ENCODE measurements at regions not wholly inside any gene's neighbourhood (a gene's known extent, or its start where the extent isn't known, plus 50 kb on each side); places are given as distances from the start of the nearest gene placed in this dataset.

DNA sequence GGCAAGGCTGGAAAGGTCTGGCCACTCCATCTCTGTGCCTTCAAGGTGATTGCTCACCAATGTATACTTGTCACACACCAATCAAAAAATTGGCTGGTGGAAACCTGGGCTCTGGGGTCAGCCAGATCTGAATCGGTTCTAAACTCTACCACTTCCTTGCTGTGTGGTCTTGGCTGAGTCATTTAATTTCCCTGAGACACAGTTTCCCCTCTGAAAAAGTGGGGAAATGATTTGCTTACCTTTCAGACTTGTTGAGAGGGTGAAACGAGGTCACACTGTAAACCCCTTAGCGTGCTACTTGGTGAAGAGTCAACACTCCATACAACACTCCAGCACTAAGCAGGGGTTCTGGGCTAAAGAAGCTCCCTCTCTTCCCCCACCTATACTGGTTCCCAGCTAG is 252.3 kb upstream of the ZIC3 start:
- Mint-ChIP-seq H3K9me3 (no peaks in the 10 kb centered on the region), H3K27me3 (ENCODE audit: low read depth) (no peaks in the 10 kb centered on the region), H3K27ac (no peak overlapping the region), H3K4me3 (no peak overlapping the region), H3K4me1 (ENCODE audit: low read depth) (no peaks in the 10 kb centered on the region), H3K36me3 (ENCODE audit: low read depth) (no peaks in the 10 kb centered on the region)

DNA sequence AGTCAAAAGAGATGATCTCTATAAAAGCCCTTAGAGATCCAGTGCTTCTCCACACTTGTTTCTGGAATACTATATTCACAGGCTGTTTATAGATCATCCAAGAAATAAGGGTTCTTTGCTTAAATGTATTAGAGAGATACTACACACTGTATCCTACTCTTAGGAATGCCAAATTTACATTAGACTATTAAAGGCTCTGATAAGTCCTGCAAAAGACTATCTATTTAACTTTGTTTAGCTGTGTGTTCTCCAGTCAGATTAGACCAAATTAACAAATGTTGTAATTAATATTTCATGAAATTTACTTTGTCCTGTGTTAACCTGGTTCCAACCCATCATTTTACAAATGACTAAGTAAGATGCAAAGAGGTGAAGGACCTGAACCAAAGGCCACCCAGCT is 260.5 kb upstream of the ZIC3 start:
- no peak overlapping the region for H3K27ac Mint-ChIP-seq
- no peak overlapping the region for H3K4me3 Mint-ChIP-seq
- H3K4me1 Mint-ChIP-seq (ENCODE audit: low read depth): no peaks in the 10 kb centered on the region
- no peaks in the 10 kb centered on the region for H3K36me3 Mint-ChIP-seq (ENCODE audit: low read depth)
- H3K9me3 Mint-ChIP-seq: peaks cover 5% of the 10 kb centered on the region
- H3K27me3 Mint-ChIP-seq (ENCODE audit: low read depth): no peaks in the 10 kb centered on the region

DNA sequence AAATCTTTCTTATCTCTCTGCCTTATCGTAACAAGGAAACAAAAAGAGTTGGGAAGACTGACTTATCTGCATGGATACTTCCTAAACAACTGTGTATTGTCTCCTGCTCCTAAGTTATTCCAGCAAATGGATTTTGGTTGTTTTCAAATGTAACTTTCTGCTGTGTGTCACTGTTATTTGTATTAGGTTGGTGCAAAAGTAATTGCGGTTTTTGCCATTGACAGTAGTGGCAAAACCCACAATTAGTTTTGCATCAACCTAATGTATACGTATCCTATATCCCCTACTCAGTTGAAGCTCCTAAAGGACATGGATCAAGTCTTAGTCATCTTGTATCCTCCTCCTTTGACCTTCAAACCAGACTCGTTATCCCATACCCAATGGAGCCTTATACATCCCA is 263.4 kb upstream of the GPR101 start:
- Mint-ChIP-seq H3K4me3 (no peak overlapping the region), H3K9me3 (no peaks in the 10 kb centered on the region), H3K27me3 (ENCODE audit: low read depth) (no peaks in the 10 kb centered on the region), H3K27ac (no peak overlapping the region), H3K36me3 (ENCODE audit: low read depth) (no peaks in the 10 kb centered on the region), H3K4me1 (ENCODE audit: low read depth) (no peaks in the 10 kb centered on the region)

DNA sequence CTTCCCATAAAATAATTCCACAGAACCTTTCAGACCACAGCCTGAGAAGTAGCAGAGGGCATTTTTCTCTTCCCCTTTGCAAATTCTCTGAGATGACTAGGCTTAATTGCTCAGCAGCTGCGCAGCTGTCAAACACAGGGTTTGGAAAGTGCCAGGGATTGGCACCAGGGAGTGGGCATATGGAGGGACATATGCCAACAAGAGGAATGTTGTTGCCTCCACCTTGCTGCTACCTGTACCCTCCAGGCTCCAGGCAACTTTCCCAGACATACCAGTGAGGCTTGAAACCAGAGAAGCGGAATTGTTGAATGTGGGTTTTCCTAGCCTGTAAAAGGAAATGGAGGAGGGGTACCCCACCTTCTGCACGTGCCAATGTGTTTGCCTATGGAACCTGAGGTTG is 256.2 kb upstream of the GPR101 start:
- H3K4me1 Mint-ChIP-seq (ENCODE audit: low read depth): no peaks in the 10 kb centered on the region
- H3K9me3 Mint-ChIP-seq: no peaks in the 10 kb centered on the region
- H3K4me3 Mint-ChIP-seq: no peak overlapping the region
- no peaks in the 10 kb centered on the region for H3K36me3 Mint-ChIP-seq (ENCODE audit: low read depth)
- no peaks in the 10 kb centered on the region for H3K27me3 Mint-ChIP-seq (ENCODE audit: low read depth)
- H3K27ac Mint-ChIP-seq: no peak overlapping the region

DNA sequence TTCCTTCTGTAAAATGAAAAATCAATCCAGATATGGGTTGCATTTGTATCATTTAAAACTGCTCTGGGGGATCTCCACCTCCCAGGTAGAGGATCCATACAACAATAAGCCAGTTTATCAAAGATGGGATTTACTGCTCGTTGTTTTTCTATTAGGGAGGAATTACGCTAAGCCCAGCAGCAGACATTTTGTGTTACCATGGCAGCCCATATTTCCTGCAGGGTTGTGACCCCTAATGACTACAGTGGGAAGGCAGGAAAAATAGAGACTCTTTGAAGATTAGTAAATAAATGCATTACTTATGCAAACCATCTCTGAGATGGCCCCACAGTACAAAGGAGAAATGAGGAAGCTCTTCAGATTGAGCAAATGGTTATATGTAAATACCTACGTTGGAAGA is 253.4 kb upstream of the GPR101 start:
- H3K4me3 Mint-ChIP-seq: no peak overlapping the region
- H3K27ac Mint-ChIP-seq: no peak overlapping the region
- H3K27me3 Mint-ChIP-seq (ENCODE audit: low read depth): no peaks in the 10 kb centered on the region
- no peaks in the 10 kb centered on the region for H3K4me1 Mint-ChIP-seq (ENCODE audit: low read depth)
- no peaks in the 10 kb centered on the region for H3K9me3 Mint-ChIP-seq
- H3K36me3 Mint-ChIP-seq (ENCODE audit: low read depth): no peaks in the 10 kb centered on the region

DNA sequence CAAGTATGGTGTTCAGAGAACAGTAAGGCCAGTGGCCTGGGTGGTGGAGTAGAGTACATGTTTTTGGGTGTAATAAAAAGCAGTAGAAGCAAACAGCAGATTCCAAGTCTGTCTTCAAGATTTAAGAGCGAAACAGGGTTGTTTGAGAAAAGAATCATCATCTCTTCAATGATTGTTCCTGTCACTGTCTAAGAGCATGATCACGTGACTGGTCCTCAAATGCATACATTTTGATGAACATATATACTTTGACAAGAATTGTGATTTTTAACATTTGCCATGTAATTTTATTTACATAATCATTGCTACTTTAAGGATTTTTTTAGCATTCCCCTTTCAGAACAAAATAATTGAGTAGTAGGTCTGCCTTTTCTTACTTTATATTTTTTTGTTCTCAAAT is 252.6 kb upstream of the GPR101 start:
- Mint-ChIP-seq H3K4me1 (ENCODE audit: low read depth) (no peaks in the 10 kb centered on the region), H3K27ac (no peak overlapping the region), H3K27me3 (ENCODE audit: low read depth) (no peaks in the 10 kb centered on the region), H3K36me3 (ENCODE audit: low read depth) (no peaks in the 10 kb centered on the region), H3K4me3 (no peak overlapping the region), H3K9me3 (no peaks in the 10 kb centered on the region)

DNA sequence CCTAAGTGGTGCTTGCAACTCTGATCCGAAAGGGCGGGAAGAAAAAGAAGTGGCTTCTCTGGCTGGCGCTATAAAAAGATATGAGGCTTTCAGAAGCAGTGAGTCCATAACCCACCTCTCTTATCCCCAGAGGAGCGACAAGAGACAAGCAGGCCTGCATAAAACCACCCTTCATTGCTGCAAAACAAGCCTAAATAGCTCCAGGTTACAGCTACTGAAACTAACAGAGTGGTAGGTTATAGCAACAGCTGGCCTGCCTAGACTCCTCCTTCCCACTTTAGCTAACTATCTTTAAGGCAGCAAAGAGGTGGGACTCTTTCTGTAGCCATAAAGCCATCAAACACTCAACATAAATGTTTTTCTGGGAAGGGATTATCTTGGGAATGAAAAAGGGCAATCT is 245.0 kb upstream of the GPR101 start:
- H3K27me3 Mint-ChIP-seq (ENCODE audit: low read depth): no peaks in the 10 kb centered on the region
- no peaks in the 10 kb centered on the region for H3K9me3 Mint-ChIP-seq
- H3K27ac Mint-ChIP-seq: no peak overlapping the region
- H3K4me1 Mint-ChIP-seq (ENCODE audit: low read depth): no peaks in the 10 kb centered on the region
- H3K36me3 Mint-ChIP-seq (ENCODE audit: low read depth): no peaks in the 10 kb centered on the region
- no peak overlapping the region for H3K4me3 Mint-ChIP-seq

DNA sequence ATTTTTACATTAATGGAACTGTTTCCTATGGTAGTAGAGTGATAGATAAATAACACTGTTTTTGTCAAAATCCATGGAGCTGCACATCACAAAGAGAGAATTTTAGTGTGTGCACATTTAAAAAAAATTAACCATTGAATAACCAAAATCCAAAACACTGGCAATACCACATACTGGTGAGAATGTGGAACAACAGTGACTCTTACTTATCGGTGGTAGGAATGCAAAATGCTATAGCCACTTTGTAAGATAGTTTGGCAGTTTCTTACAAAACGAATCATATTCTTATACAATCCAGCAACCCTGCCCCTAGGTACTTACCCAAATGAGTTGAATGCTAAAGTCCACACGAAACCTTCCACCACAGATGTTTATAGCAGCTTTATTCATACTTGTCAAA is 229.6 kb upstream of the GPR101 start:
- no peak overlapping the region for H3K27ac Mint-ChIP-seq
- no peak overlapping the region for H3K4me3 Mint-ChIP-seq
- no peaks in the 10 kb centered on the region for H3K36me3 Mint-ChIP-seq (ENCODE audit: low read depth)
- no peaks in the 10 kb centered on the region for H3K9me3 Mint-ChIP-seq
- H3K4me1 Mint-ChIP-seq (ENCODE audit: low read depth): no peaks in the 10 kb centered on the region
- no peaks in the 10 kb centered on the region for H3K27me3 Mint-ChIP-seq (ENCODE audit: low read depth)

DNA sequence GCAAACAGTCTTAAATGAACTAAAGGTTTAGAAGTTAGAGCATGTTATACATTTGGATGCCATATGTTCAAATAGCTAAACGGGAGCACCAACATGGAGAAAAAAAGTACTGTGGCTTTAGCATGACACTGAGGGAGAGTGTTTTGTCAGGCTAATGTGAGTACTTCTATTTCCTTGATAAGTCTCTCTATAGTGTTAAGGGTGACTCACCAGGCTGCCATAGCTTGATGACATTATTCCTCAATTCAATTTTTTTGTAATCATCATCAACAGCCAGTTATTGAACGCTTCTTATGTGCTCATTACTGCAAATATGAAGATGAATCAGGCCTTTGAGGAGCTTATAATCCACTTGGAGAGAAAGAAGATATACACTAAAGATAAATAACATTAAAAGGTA is 211.4 kb upstream of the GPR101 start:
- Mint-ChIP-seq H3K9me3 (no peaks in the 10 kb centered on the region), H3K27ac (no peak overlapping the region), H3K4me1 (ENCODE audit: low read depth) (no peaks in the 10 kb centered on the region), H3K36me3 (ENCODE audit: low read depth) (no peaks in the 10 kb centered on the region), H3K27me3 (ENCODE audit: low read depth) (no peaks in the 10 kb centered on the region), H3K4me3 (no peak overlapping the region)

DNA sequence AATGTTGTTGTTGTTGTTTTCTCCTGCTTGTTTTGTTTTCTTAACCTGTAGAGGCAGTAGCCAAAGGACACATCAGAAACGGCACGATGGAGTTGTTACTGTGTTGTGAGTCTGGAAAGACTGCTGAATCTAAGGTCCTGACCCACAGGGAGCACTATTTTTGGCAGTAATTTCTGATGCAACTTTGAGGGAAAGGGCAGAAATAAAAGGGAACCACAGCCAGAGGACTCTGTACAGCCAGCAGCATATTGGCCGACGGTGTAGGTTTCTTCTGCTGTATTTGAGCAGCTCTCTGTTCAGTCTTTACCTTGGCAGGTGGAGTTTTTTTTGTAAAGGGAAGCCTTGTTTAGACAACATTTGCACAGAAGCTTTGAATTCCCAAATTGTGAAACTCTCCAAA is 203.0 kb upstream of the GPR101 start:
- H3K9me3 Mint-ChIP-seq: no peaks in the 10 kb centered on the region
- no peaks in the 10 kb centered on the region for H3K36me3 Mint-ChIP-seq (ENCODE audit: low read depth)
- H3K4me1 Mint-ChIP-seq (ENCODE audit: low read depth): no peaks in the 10 kb centered on the region
- H3K4me3 Mint-ChIP-seq: no peak overlapping the region
- H3K27ac Mint-ChIP-seq: no peak overlapping the region
- H3K27me3 Mint-ChIP-seq (ENCODE audit: low read depth): no peaks in the 10 kb centered on the region

DNA sequence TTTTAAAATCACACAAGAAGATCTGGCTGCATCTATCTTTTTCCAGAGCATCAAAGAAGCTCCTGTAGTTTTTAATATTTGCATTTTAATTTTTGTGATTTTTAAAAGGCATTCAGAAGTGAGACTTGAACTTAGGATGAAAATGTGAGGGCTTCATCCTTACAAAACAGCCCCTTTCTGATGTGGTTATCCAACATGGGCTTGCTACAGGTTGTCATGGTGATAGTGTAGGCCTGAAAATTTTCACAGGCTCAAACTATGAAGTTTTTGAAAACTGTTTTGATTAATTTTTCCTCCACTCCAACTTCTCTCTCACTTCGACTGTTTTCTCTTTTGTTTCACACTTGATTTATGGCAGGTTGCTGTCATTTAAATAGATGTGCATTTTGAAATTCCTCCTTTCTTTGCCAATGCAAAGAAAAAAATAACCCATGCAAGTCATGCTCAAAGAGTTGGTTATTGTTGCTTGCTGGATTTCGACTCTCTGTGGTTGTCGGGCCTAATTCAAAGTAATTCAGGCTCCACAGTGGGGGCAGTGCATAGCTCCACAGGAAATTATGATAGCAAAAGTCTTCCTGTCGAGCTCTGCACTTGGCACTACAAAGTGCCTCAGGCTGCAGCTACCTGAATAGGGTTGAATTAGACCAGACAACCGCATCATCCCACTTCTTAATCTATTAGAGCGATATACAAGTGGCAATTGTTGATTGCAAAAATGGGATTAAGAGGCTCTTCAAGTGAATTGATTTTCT is 201.0 kb upstream of the GPR101 start:
- no peaks in the 10 kb centered on the region for H3K4me1 Mint-ChIP-seq (ENCODE audit: low read depth)
- H3K36me3 Mint-ChIP-seq (ENCODE audit: low read depth): no peaks in the 10 kb centered on the region
- H3K27me3 Mint-ChIP-seq (ENCODE audit: low read depth): no peaks in the 10 kb centered on the region
- H3K9me3 Mint-ChIP-seq: no peaks in the 10 kb centered on the region
- H3K27ac Mint-ChIP-seq: no peak overlapping the region
- H3K4me3 Mint-ChIP-seq: no peak overlapping the region

DNA sequence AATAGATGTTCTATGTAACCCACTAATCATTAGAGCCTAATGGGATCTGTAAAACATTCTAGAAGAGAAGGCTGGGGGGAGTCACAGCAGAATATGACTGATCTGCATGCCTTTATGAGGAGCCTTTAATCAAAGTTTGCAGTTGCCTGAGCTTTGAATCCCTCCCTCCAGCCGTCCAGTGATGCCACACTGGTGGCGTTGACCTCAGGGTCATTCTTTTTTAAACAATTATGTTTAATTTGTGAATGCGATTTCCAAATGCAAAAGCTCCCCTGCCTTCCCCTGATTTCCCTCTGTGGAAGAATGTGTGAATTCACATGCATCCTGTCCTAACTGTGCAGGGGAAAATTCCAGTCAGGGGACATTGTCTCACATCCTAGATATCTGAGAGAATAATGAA is 199.7 kb upstream of the GPR101 start:
- H3K4me3 Mint-ChIP-seq: no peak overlapping the region
- H3K36me3 Mint-ChIP-seq (ENCODE audit: low read depth): no peaks in the 10 kb centered on the region
- no peak overlapping the region for H3K27ac Mint-ChIP-seq

DNA sequence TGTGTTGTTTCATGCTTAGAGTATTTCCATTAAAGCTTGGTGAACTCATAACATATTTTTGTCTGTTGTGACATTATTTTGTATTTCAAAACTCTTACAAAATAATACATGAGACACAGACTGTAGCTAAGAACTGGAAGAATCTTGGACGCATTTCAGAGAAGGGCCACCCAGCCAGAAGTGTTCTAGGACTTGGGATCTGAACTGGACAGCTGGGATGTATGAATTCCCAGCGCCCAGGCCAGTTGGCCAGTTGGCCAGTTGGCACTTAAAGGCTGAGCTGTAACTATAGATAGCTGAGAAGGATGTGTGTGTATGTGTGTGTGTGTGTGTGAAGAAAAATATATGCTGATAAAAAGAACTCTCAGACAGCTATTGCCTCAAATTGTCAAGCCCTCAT is 193.4 kb upstream of the GPR101 start:
- H3K4me3 Mint-ChIP-seq: no peak overlapping the region
- no peaks in the 10 kb centered on the region for H3K9me3 Mint-ChIP-seq
- no peaks in the 10 kb centered on the region for H3K27me3 Mint-ChIP-seq (ENCODE audit: low read depth)
- no peaks in the 10 kb centered on the region for H3K4me1 Mint-ChIP-seq (ENCODE audit: low read depth)
- no peak overlapping the region for H3K27ac Mint-ChIP-seq
- no peaks in the 10 kb centered on the region for H3K36me3 Mint-ChIP-seq (ENCODE audit: low read depth)

More for the DNA sequence above, 199.7 kb upstream of the GPR101 start:
- H3K4me1 Mint-ChIP-seq (ENCODE audit: low read depth): no peaks in the 10 kb centered on the region
- no peaks in the 10 kb centered on the region for H3K27me3 Mint-ChIP-seq (ENCODE audit: low read depth)
- no peaks in the 10 kb centered on the region for H3K9me3 Mint-ChIP-seq

DNA sequence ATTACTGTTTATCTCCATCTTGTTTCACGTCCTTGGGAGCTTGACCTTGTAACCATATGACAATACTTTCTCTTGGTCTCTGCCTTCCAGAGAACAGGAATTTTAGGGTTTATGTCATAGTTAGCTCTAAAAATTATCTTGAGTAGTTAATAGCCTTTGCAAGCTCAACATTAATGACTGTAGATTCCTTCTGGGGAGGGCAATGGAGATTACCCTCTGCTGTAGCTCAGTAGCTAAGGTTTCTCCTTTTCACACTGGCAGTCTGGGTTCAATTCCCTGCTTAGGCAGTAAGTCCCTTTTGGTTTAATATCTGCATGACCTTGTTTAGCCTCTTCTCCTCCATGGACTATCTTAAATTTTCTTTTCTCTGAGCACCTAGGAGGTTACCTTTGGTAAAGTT is 181.7 kb upstream of the GPR101 start:
- H3K4me3 Mint-ChIP-seq: no peak overlapping the region
- no peak overlapping the region for H3K27ac Mint-ChIP-seq
- H3K27me3 Mint-ChIP-seq (ENCODE audit: low read depth): peaks cover 3% of the 10 kb centered on the region
- H3K36me3 Mint-ChIP-seq (ENCODE audit: low read depth): no peaks in the 10 kb centered on the region
- no peaks in the 10 kb centered on the region for H3K4me1 Mint-ChIP-seq (ENCODE audit: low read depth)
- H3K9me3 Mint-ChIP-seq: no peaks in the 10 kb centered on the region

DNA sequence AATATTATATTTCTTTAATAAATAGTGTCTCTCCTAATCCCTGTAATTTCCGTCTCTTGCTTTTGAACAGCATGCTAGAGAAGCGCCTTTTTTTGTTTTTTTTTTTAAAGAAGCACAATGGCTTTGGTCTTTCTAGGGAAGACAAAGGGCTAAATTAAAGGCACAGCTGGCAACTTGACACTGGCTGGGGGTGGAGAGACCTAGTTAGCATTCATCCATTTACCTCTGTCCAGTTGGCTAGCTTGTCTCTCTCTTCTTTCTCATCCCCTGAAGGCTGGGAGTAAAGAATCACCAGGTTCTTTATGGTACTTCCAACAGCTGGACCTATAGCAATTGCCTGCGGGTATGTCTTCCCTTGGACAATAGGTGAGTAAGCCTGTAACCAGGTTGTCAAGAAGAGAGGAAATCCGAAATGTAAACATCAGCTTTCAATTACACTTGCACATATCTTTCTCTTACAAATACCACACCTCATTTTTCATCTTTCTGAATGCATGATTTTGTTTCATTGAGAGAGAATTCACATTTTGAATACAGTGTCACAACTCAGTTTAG is 178.4 kb upstream of the GPR101 start:
- no peaks in the 10 kb centered on the region for H3K4me1 Mint-ChIP-seq (ENCODE audit: low read depth)
- no peak overlapping the region for H3K27ac Mint-ChIP-seq
- H3K9me3 Mint-ChIP-seq: no peaks in the 10 kb centered on the region
- no peaks in the 10 kb centered on the region for H3K36me3 Mint-ChIP-seq (ENCODE audit: low read depth)
- H3K4me3 Mint-ChIP-seq: no peak overlapping the region
- H3K27me3 Mint-ChIP-seq (ENCODE audit: low read depth): peaks cover 3% of the 10 kb centered on the region

DNA sequence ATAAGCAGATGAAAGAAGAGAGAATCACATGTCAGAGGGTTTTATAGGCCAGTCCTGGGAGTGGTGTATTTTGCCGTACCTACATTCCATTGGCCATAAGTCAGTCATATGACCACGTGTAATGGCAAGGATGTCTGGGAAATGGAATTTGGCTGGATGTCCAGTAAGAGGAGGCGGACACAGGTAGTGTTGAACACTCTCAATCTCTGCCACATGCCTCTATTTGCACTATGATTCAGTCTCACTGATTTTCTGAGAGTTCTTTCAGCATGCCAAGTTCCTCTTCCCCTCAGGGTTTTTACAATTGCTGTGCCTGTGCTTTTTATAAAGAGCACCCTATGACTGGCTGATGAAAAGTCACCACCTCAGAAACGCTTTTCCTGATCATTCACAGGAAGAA is 164.2 kb upstream of the GPR101 start:
- Mint-ChIP-seq H3K4me1 (ENCODE audit: low read depth) (no peaks in the 10 kb centered on the region), H3K36me3 (ENCODE audit: low read depth) (no peaks in the 10 kb centered on the region), H3K4me3 (no peak overlapping the region), H3K27ac (no peak overlapping the region), H3K27me3 (ENCODE audit: low read depth) (peaks cover 7% of the 10 kb centered on the region), H3K9me3 (no peaks in the 10 kb centered on the region)
